GM12891 (cell line): ENCODE measurements at regions not wholly inside any gene's neighbourhood (a gene's known extent, or its start where the extent isn't known, plus 50 kb on each side); places are given as distances from the start of the nearest gene placed in this dataset.

Experiments
- POLR2A ChIP-seq: IDR thresholded peaks from 2 replicates; pipeline ENCODE4 v1.6.1; 2011; ENCODE audit warnings: low read depth, low read length, control low read depth
- POLR2AphosphoS5 ChIP-seq: IDR thresholded peaks from 2 replicates; pipeline ENCODE4 v1.6.1; 2011; ENCODE audit warnings: low read depth, low read length, control low read depth
- TAF1 ChIP-seq: IDR thresholded peaks from 2 replicates; pipeline ENCODE4 v1.6.1; 2011; ENCODE audit warnings: low read depth, low read length, control low read depth

DNA sequence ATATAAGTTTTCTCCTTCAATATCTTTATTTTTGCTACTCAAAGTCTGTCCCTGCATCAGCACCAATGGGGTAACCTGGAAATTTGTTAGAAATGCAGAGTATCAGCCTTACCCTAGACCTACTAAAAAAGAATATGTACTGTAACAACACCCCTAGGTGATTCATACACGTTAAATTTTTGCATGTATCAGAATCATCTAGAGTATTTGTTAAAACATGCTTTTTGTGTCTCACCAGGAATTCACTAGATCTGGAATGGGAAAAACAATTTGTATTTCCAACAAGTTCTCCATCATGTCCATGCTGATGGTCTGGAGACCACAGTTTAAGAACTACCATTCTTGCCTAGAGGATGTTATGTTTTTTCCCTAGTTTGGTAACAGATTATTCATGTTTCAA is 196.0 kb upstream of the EDNRA start:
- TF ChIP-seq POLR2AphosphoS5 (no peak), POLR2A (no peak), TAF1 (no peak)
